HCT116 (cell line): ENCODE measurements at regions not wholly inside any gene's neighbourhood (a gene's known extent, or its start where the extent isn't known, plus 50 kb on each side); places are given as distances from the start of the nearest gene placed in this dataset.

Experiments
- ATAC-seq: fragments of 200-7000 bp; cut with Tn5 transposase; 2 replicates; pipeline ENCODE4 v1.9.1; 2020; ENCODE audit warnings: mild to moderate bottlenecking, moderate library complexity
- BruUV-seq: library from RNA; stranded (reverse); fragments of 400-500 nt; replicated peaks from 2 replicates; lab custom pipeline; 2021; lab: Mats Ljungman, UMichigan
- CTCF ChIA-PET: fragments of 300-600 bp; sonication (Branson Sonifier 250); formaldehyde crosslinking; loops from one replicate; lab custom pipeline; 2021; ENCODE audit warnings: antibody characterized with exemption; lab: Charles Lee
- POLR2A ChIA-PET: fragments of 300-600, 350-600 bp; sonication (Branson Sonifier 250); formaldehyde crosslinking; loops from one replicate; lab custom pipeline; 2021; ENCODE audit warnings: antibody characterized with exemption; lab: Charles Lee
- RAD21 ChIA-PET, 2 experiments: fragments of 300-600 bp; sonication (Branson Sonifier 250); formaldehyde crosslinking; loops; one replicate each; lab custom pipeline; 2023; ENCODE audit warnings: low total read pairs in 2 of 2; ENCODE audit not compliant: uncharacterized antibody in 2 of 2, unreplicated experiment in 2 of 2, low non-redundant PET in 1 of 2; lab: Charles Lee
- DNase-seq: peaks from one replicate; pipeline ENCODE4 v3.0.0-alpha.2; 2010; ENCODE audit warnings: low read depth, low spot score
- H2AFZ ChIP-seq: fragments of 200-600 bp; shearing (Covaris generic), sonication (generic); 2 replicates; pipeline ENCODE4 v1.6.1; 2017; ENCODE audit warnings: low read depth, mixed run types, mixed read lengths, antibody characterized with exemption, low read length; ENCODE audit not compliant: poor library complexity, severe bottlenecking
- H3K27ac ChIP-seq: 2 replicates; pipeline ENCODE4 v1.5.1; 2012; ENCODE audit warnings: low read depth, low read length
- H3K27me3 ChIP-seq: fragments of 200-600 bp; sonication (generic); 2 replicates; pipeline ENCODE4 v1.6.1; 2016; ENCODE audit warnings: mixed run types, low read length, mixed read lengths; ENCODE audit not compliant: insufficient read depth
- H3K36me3 ChIP-seq, 2 experiments: fragments of 200-500 bp in 1 of 2; fragments of 200-600 bp in 1 of 2; sonication (Bioruptor generic) in 1 of 2; sonication (generic) in 1 of 2; 2 replicates each; pipeline versions ENCODE4 v1.5.1 to v1.6.1; 2014 to 2016; ENCODE audit warnings: low read length in 2 of 2, inconsistent platforms in 1 of 2, mixed read lengths in 1 of 2, mixed run types in 1 of 2; ENCODE audit not compliant: insufficient read depth in 2 of 2, control insufficient read depth in 1 of 2
- H3K4me1 ChIP-seq, 2 experiments: fragments of 200-600 bp in 1 of 2; sonication (generic) in 1 of 2; 2 replicates each; pipeline versions ENCODE4 v1.5.1 to v1.6.1; 2012 to 2017; ENCODE audit warnings: low read length in 2 of 2, inconsistent platforms in 1 of 2, mild to moderate bottlenecking in 1 of 2, mixed read lengths in 1 of 2, mixed run types in 1 of 2, moderate library complexity in 1 of 2; ENCODE audit not compliant: insufficient read depth in 2 of 2, control insufficient read depth in 1 of 2
- H3K4me2 ChIP-seq: fragments of 200-600 bp; sonication (generic); 2 replicates; pipeline ENCODE4 v1.6.1; 2017; ENCODE audit warnings: mixed run types, low read length, mixed read lengths
- H3K4me3 ChIP-seq, 2 experiments: fragments of 200-600 bp in 1 of 2; sonication (generic) in 1 of 2; replicated peaks in 1 of 2; 2 replicates each; pipeline ENCODE4 v1.5.1; 2011 to 2016; ENCODE audit warnings: low read length in 2 of 2, control low read depth in 1 of 2, low read depth in 1 of 2, mild to moderate bottlenecking in 1 of 2, mixed read lengths in 1 of 2, mixed run types in 1 of 2
- H3K79me2 ChIP-seq: fragments of 200-600 bp; sonication (generic); 2 replicates; pipeline ENCODE4 v1.6.1; 2017; ENCODE audit warnings: mild to moderate bottlenecking, mixed run types, low read length, moderate library complexity, mixed read lengths; ENCODE audit not compliant: insufficient read depth
- H3K9ac ChIP-seq: fragments of 200-600 bp; sonication (generic); 2 replicates; pipeline ENCODE4 v1.6.1; 2016; ENCODE audit warnings: low read length, mixed read lengths
- H3K9me2 ChIP-seq: fragments of 200-600 bp; sonication (generic), shearing (Covaris generic); 2 replicates; pipeline ENCODE4 v1.6.1; 2017; ENCODE audit warnings: mixed run types, mild to moderate bottlenecking, moderate library complexity; ENCODE audit not compliant: insufficient read depth
- H3K9me3 ChIP-seq, 2 experiments: fragments of 200-500 bp in 1 of 2; fragments of 200-600 bp in 1 of 2; sonication (Bioruptor generic) in 1 of 2; sonication (generic) in 1 of 2; 2 replicates each; pipeline ENCODE4 v1.6.1; 2014 to 2017; ENCODE audit warnings: low read length in 2 of 2, mixed read lengths in 2 of 2, inconsistent platforms in 1 of 2, low read depth in 1 of 2, mild to moderate bottlenecking in 1 of 2, mixed run types in 1 of 2, moderate library complexity in 1 of 2; ENCODE audit not compliant: control insufficient read depth in 1 of 2, insufficient read depth in 1 of 2
- H4K20me1 ChIP-seq: fragments of 200-600 bp; sonication (generic), shearing (Covaris generic); 2 replicates; pipeline ENCODE4 v1.6.1; 2017; ENCODE audit warnings: mixed run types, mild to moderate bottlenecking, moderate library complexity; ENCODE audit not compliant: insufficient read depth
- CBX3 ChIP-seq: IDR thresholded peaks from 2 replicates; pipeline ENCODE4 v1.6.1; 2012; ENCODE audit warnings: low read depth
- EGR1 ChIP-seq: IDR thresholded peaks from 2 replicates; pipeline ENCODE4 v1.6.1; 2012; ENCODE audit warnings: low read depth
- ELF1 ChIP-seq: IDR thresholded peaks from 2 replicates; pipeline ENCODE4 v1.6.1; 2012; ENCODE audit warnings: low read depth, borderline replicate concordance
- POLR2A ChIP-seq: IDR thresholded peaks from 2 replicates; pipeline ENCODE4 v1.7.0; 2011; ENCODE audit warnings: borderline replicate concordance; ENCODE audit not compliant: insufficient read depth, insufficient read length; ENCODE audit errors: extremely low read depth
- POLR2AphosphoS5 ChIP-seq: IDR thresholded peaks from 2 replicates; pipeline ENCODE4 v1.6.1; 2011; ENCODE audit warnings: mild to moderate bottlenecking, low read depth, low read length, moderate library complexity
- TCF7L2 ChIP-seq: IDR thresholded peaks from 2 replicates; pipeline ENCODE4 v1.7.0; 2011; ENCODE audit warnings: borderline replicate concordance, inconsistent platforms; ENCODE audit not compliant: insufficient read depth, insufficient read length; ENCODE audit errors: extremely low read depth
- ZFX ChIP-seq: fragments of 450-650 bp; IDR thresholded peaks from 2 replicates; pipeline ENCODE4 v1.6.1; 2017
- ZNF274 ChIP-seq: fragments of 200-500 bp; sonication (Bioruptor generic); IDR thresholded peaks from 2 replicates; pipeline ENCODE4 v1.6.1; 2014; ENCODE audit warnings: mild to moderate bottlenecking, low read depth, low read length, inconsistent platforms
- intact Hi-C: fragments of 100-400 bp; cut with micrococcal nuclease; formaldehyde crosslinking; loops from 2 replicates; pipeline ENCODE4 v1.10.0; 2022
- TF ChIP-seq, protein P1 (sequence below): IDR thresholded peaks from 2 replicates; pipeline ENCODE4 v1.6.1; 2011; ENCODE audit warnings: mild to moderate bottlenecking, low read length, moderate library complexity; ENCODE audit not compliant: insufficient replicate concordance; ENCODE audit errors: extremely low read depth
- TF ChIP-seq, protein P2 (sequence below): IDR thresholded peaks from 2 replicates; pipeline ENCODE4 v1.6.1; 2012; ENCODE audit warnings: low read depth
- TF ChIP-seq, protein P3 (sequence below): IDR thresholded peaks from 2 replicates; pipeline ENCODE4 v1.6.1; 2012

DNA sequence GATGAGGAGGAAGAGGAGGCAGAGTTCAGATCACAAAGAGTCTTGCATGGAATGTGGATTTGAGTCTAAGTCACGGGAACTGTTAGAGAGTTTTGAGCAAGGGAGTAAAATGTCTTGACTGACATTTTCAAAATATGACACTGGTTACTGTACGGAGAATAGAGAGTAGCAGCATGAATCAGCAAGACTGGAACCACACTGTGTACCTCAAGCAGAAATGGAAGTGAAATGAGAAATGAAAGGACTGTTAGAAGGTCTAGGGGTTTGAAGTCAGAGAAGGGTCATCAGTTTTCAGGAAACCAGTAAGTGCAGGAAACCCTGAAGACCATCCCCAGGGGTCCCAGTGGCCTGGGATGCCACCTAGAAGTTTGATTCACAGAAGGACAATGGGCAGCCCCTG lies 236.3 kb downstream of the GALC start:
- H4K20me1 ChIP-seq = no peaks in the 10 kb centered on the region
- H3K9me2 ChIP-seq = no peaks in the 10 kb centered on the region
- H3K36me3 ChIP-seq = no peaks in the 10 kb centered on the region
- intact Hi-C loops = no loop called here
- no peak for DNase-seq
- no peak overlapping the region for H3K27ac ChIP-seq
- TF ChIP-seq ELF1 = no peak
- TF ChIP-seq POLR2A = no peak
- TF ChIP-seq, protein P1, sequence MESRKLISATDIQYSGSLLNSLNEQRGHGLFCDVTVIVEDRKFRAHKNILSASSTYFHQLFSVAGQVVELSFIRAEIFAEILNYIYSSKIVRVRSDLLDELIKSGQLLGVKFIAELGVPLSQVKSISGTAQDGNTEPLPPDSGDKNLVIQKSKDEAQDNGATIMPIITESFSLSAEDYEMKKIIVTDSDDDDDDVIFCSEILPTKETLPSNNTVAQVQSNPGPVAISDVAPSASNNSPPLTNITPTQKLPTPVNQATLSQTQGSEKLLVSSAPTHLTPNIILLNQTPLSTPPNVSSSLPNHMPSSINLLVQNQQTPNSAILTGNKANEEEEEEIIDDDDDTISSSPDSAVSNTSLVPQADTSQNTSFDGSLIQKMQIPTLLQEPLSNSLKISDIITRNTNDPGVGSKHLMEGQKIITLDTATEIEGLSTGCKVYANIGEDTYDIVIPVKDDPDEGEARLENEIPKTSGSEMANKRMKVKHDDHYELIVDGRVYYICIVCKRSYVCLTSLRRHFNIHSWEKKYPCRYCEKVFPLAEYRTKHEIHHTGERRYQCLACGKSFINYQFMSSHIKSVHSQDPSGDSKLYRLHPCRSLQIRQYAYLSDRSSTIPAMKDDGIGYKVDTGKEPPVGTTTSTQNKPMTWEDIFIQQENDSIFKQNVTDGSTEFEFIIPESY = no peak
- TF ChIP-seq, protein P2, sequence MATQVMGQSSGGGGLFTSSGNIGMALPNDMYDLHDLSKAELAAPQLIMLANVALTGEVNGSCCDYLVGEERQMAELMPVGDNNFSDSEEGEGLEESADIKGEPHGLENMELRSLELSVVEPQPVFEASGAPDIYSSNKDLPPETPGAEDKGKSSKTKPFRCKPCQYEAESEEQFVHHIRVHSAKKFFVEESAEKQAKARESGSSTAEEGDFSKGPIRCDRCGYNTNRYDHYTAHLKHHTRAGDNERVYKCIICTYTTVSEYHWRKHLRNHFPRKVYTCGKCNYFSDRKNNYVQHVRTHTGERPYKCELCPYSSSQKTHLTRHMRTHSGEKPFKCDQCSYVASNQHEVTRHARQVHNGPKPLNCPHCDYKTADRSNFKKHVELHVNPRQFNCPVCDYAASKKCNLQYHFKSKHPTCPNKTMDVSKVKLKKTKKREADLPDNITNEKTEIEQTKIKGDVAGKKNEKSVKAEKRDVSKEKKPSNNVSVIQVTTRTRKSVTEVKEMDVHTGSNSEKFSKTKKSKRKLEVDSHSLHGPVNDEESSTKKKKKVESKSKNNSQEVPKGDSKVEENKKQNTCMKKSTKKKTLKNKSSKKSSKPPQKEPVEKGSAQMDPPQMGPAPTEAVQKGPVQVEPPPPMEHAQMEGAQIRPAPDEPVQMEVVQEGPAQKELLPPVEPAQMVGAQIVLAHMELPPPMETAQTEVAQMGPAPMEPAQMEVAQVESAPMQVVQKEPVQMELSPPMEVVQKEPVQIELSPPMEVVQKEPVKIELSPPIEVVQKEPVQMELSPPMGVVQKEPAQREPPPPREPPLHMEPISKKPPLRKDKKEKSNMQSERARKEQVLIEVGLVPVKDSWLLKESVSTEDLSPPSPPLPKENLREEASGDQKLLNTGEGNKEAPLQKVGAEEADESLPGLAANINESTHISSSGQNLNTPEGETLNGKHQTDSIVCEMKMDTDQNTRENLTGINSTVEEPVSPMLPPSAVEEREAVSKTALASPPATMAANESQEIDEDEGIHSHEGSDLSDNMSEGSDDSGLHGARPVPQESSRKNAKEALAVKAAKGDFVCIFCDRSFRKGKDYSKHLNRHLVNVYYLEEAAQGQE = no peak
- no peak for TF ChIP-seq ZFX
- TF ChIP-seq TCF7L2 = no peak
- no peak for TF ChIP-seq CBX3
- no peak for TF ChIP-seq EGR1
- no peak for TF ChIP-seq ZNF274
- TF ChIP-seq, protein P3, sequence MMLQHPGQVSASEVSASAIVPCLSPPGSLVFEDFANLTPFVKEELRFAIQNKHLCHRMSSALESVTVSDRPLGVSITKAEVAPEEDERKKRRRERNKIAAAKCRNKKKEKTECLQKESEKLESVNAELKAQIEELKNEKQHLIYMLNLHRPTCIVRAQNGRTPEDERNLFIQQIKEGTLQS = no peak
- no peak for TF ChIP-seq POLR2AphosphoS5
- H3K79me2 ChIP-seq = no peaks in the 10 kb centered on the region
- no peak overlapping the region for H2AFZ ChIP-seq
- no peak overlapping the region for H3K4me2 ChIP-seq
- RAD21 ChIA-PET = no interaction called here
- POLR2A ChIA-PET = no interaction called here
- ATAC-seq = no peak
- no peak overlapping the region for H3K4me3 ChIP-seq
- no peaks in the 10 kb centered on the region for H3K4me1 ChIP-seq
- BruUV-seq = no TSS peak
- H3K9me3 ChIP-seq = peaks cover 5 to 24% of the 10 kb centered on the region in 2 experiments; a peak in 2 of 4 replicates
- CTCF ChIA-PET = no interaction called here
- H3K9ac ChIP-seq = no peak overlapping the region
- no peaks in the 10 kb centered on the region for H3K27me3 ChIP-seq
